PC-3 (cell line): ENCODE measurements at regions not wholly inside any gene's neighbourhood (a gene's known extent, or its start where the extent isn't known, plus 50 kb on each side); places are given as distances from the start of the nearest gene placed in this dataset.

Source experiments
- ATAC-seq: fragments of 200-7000 bp; cut with Tn5 transposase; 2 replicates; pipeline ENCODE4 v1.9.1; 2020; ENCODE audit warnings: mild to moderate bottlenecking, moderate library complexity
- BruUV-seq: library from RNA; stranded (reverse); fragments of 400-500 nt; replicated peaks from 2 replicates; lab custom pipeline; 2021; lab: Mats Ljungman, UMichigan
- CTCF ChIA-PET: fragments of 300-600 bp; sonication (Branson Sonifier 250); formaldehyde crosslinking; loops from one replicate; lab custom pipeline; 2022; ENCODE audit warnings: antibody characterized with exemption; lab: Charles Lee
- POLR2A ChIA-PET: fragments of 300-600 bp; sonication (Branson Sonifier 250); formaldehyde crosslinking; loops from one replicate; lab custom pipeline; 2022; ENCODE audit warnings: antibody characterized with exemption; ENCODE audit not compliant: unreplicated experiment; lab: Charles Lee
- DNase-seq: peaks from one replicate; pipeline ENCODE4 v3.0.0-alpha.2; 2015
- H2AFZ ChIP-seq: fragments of 300-600 bp; sonication (generic); 2 replicates; pipeline ENCODE4 v1.6.0; 2016; ENCODE audit warnings: antibody characterized with exemption, low read length
- H3F3A ChIP-seq: fragments of 300-600 bp; sonication (generic); one replicate; pipeline ENCODE4 v1.6.0; 2017; ENCODE audit warnings: antibody characterized with exemption, low read length, control low read depth, mild to moderate bottlenecking; ENCODE audit not compliant: unreplicated experiment
- H3K27ac ChIP-seq: fragments of 300-600 bp; sonication (generic); 2 replicates; pipeline ENCODE4 v1.5.1; 2016; ENCODE audit warnings: mild to moderate bottlenecking, low read length
- H3K27me3 ChIP-seq: fragments of 300-600 bp; sonication (generic); 2 replicates; pipeline ENCODE4 v1.6.1; 2016; ENCODE audit warnings: low read length, mixed read lengths
- H3K36me3 ChIP-seq: fragments of 300-600 bp; sonication (generic); 2 replicates; pipeline ENCODE4 v1.6.1; 2016; ENCODE audit warnings: low read depth, mixed run types, low read length, mixed read lengths
- H3K4me1 ChIP-seq: fragments of 300-600 bp; sonication (generic); 2 replicates; pipeline ENCODE4 v1.5.1; 2016; ENCODE audit warnings: low read length; ENCODE audit not compliant: insufficient read depth
- H3K4me2 ChIP-seq: fragments of 300-600 bp; sonication (generic); 2 replicates; pipeline ENCODE4 v1.6.0; 2016; ENCODE audit warnings: low read length
- H3K4me3 ChIP-seq: fragments of 300-600 bp; sonication (generic); 2 replicates; pipeline ENCODE4 v1.5.1; 2016; ENCODE audit warnings: mild to moderate bottlenecking, low read length, mixed read lengths
- H3K79me2 ChIP-seq: fragments of 300-600 bp; sonication (generic); 2 replicates; pipeline ENCODE4 v1.6.1; 2017; ENCODE audit warnings: low read length, mixed read lengths
- H3K9ac ChIP-seq: fragments of 300-600 bp; sonication (generic); 2 replicates; pipeline ENCODE4 v1.6.0; 2016; ENCODE audit warnings: mild to moderate bottlenecking, low read length
- H3K9me2 ChIP-seq: fragments of 300-600 bp; sonication (generic); replicated peaks from 2 replicates; pipeline ENCODE4 v1.6.1; 2016; ENCODE audit warnings: mixed run types, low read length, mixed read lengths
- H3K9me3 ChIP-seq: fragments of 300-600 bp; sonication (generic); 2 replicates; pipeline ENCODE4 v1.6.1; 2016; ENCODE audit warnings: low read length, mixed read lengths
- H4K20me1 ChIP-seq: fragments of 300-600 bp; sonication (generic); 2 replicates; pipeline ENCODE4 v1.6.1; 2016; ENCODE audit warnings: low read length, mixed read lengths
- CTCF ChIP-seq: fragments of 300-600 bp; sonication (generic); conservative IDR thresholded peaks from 2 replicates; pipeline ENCODE4 v1.5.1; 2017; ENCODE audit warnings: antibody characterized with exemption, low read depth, mild to moderate bottlenecking, low read length
- EZH2 ChIP-seq: fragments of 300-600 bp; sonication (generic); IDR thresholded peaks from one replicate; pipeline ENCODE4 v1.6.1; 2017; ENCODE audit warnings: antibody characterized with exemption, mild to moderate bottlenecking, low read length; ENCODE audit not compliant: unreplicated experiment
- EZH2phosphoT487 ChIP-seq: fragments of 300-600 bp; sonication (generic); IDR thresholded peaks from 2 replicates; pipeline ENCODE4 v1.6.1; 2018; ENCODE audit warnings: mild to moderate bottlenecking, antibody characterized with exemption, low read length, borderline replicate concordance
- intact Hi-C: fragments of 100-400 bp; cut with micrococcal nuclease; formaldehyde crosslinking; loops from 2 replicates; pipeline ENCODE4 v1.9.0; 2023

- Histone ChIP-seq H3K79me2 (no peaks in the 10 kb centered on the region), H3K27ac (no peak overlapping the region), H4K20me1 (no peaks in the 10 kb centered on the region), H3K4me1 (peaks cover 12% of the 10 kb centered on the region), H3K9me3 (no peaks in the 10 kb centered on the region), H3K4me3 (no peak overlapping the region), H3K27me3 (no peaks in the 10 kb centered on the region), H3K9ac (no peak overlapping the region), H2AFZ (no peak overlapping the region), H3K36me3 (no peaks in the 10 kb centered on the region), H3K9me2 (no peaks in the 10 kb centered on the region), H3F3A (no peaks in the 10 kb centered on the region), H3K4me2 (no peak overlapping the region)
- ChIA-PET POLR2A (no interaction called here), CTCF (no interaction called here)
- DNase-seq (no peak), ATAC-seq (no peak)
- BruUV-seq: no TSS peak
- TF ChIP-seq EZH2phosphoT487: no peak
- TF ChIP-seq CTCF: no peak
- TF ChIP-seq EZH2: no peak
- intact Hi-C loops: no loop called here
Observed at GRCh38 chr6:11891547-11891946, 112.9 kb upstream of the ADTRP start.

- intact Hi-C loops: no loop called here
- no peak overlapping the region for H2AFZ ChIP-seq
- H3K36me3 ChIP-seq: no peaks in the 10 kb centered on the region
- no peak overlapping the region for H3K4me2 ChIP-seq
- no TSS peak for BruUV-seq
- TF ChIP-seq CTCF (no peak), EZH2 (no peak), EZH2phosphoT487 (no peak)
- H3K9me3 ChIP-seq: no peaks in the 10 kb centered on the region
- no peak overlapping the region for H3K4me3 ChIP-seq
- H3F3A ChIP-seq: no peaks in the 10 kb centered on the region
- H3K9me2 ChIP-seq: no peaks in the 10 kb centered on the region
- H3K9ac ChIP-seq: no peak overlapping the region
- no peaks in the 10 kb centered on the region for H4K20me1 ChIP-seq
- H3K27ac ChIP-seq: no peak overlapping the region
- no peak for ATAC-seq
- ChIA-PET POLR2A (no interaction called here), CTCF (no interaction called here)
- no peaks in the 10 kb centered on the region for H3K79me2 ChIP-seq
- peak; percentile 22 for DNase-seq
- H3K27me3 ChIP-seq: no peaks in the 10 kb centered on the region
- peaks cover 12% of the 10 kb centered on the region for H3K4me1 ChIP-seq
Observed at GRCh38 chr6:11890849-11891248, 112.2 kb upstream of the ADTRP start.

GRCh38 chr6:11890209-11890608 is 111.6 kb upstream of the ADTRP start:
- Histone ChIP-seq H3K9me2 (no peaks in the 10 kb centered on the region), H4K20me1 (no peaks in the 10 kb centered on the region), H3K79me2 (no peaks in the 10 kb centered on the region), H3K4me2 (no peak overlapping the region), H3K4me1 (peaks cover 12% of the 10 kb centered on the region), H3K27me3 (no peaks in the 10 kb centered on the region), H2AFZ (no peak overlapping the region), H3K9me3 (no peaks in the 10 kb centered on the region), H3K4me3 (no peak overlapping the region), H3K36me3 (no peaks in the 10 kb centered on the region), H3K9ac (no peak overlapping the region), H3F3A (no peaks in the 10 kb centered on the region), H3K27ac (no peak overlapping the region)
- ChIA-PET POLR2A (no interaction called here), CTCF (no interaction called here)
- BruUV-seq: no TSS peak
- TF ChIP-seq EZH2: no peak
- no peak for TF ChIP-seq EZH2phosphoT487
- no peak for TF ChIP-seq CTCF
- intact Hi-C loops: no loop called here
- ATAC-seq (no peak), DNase-seq (no peak)
